HCT116 (cell line): ENCODE measurements at regions not wholly inside any gene's neighbourhood (a gene's known extent, or its start where the extent isn't known, plus 50 kb on each side); places are given as distances from the start of the nearest gene placed in this dataset.

Experiments used
- ATAC-seq: fragments of 200-7000 bp; cut with Tn5 transposase; 2 replicates; pipeline ENCODE4 v1.9.1; 2020; ENCODE audit warnings: mild to moderate bottlenecking, moderate library complexity
- BruUV-seq: library from RNA; stranded (reverse); fragments of 400-500 nt; replicated peaks from 2 replicates; lab custom pipeline; 2021; lab: Mats Ljungman, UMichigan
- CTCF ChIA-PET: fragments of 300-600 bp; sonication (Branson Sonifier 250); formaldehyde crosslinking; loops from one replicate; lab custom pipeline; 2021; ENCODE audit warnings: antibody characterized with exemption; lab: Charles Lee
- POLR2A ChIA-PET: fragments of 300-600, 350-600 bp; sonication (Branson Sonifier 250); formaldehyde crosslinking; loops from one replicate; lab custom pipeline; 2021; ENCODE audit warnings: antibody characterized with exemption; lab: Charles Lee
- RAD21 ChIA-PET, 2 experiments: fragments of 300-600 bp; sonication (Branson Sonifier 250); formaldehyde crosslinking; loops; one replicate each; lab custom pipeline; 2023; ENCODE audit warnings: low total read pairs in 2 of 2; ENCODE audit not compliant: uncharacterized antibody in 2 of 2, unreplicated experiment in 2 of 2, low non-redundant PET in 1 of 2; lab: Charles Lee
- DNase-seq: peaks from one replicate; pipeline ENCODE4 v3.0.0-alpha.2; 2010; ENCODE audit warnings: low read depth, low spot score
- H2AFZ ChIP-seq: fragments of 200-600 bp; shearing (Covaris generic), sonication (generic); 2 replicates; pipeline ENCODE4 v1.6.1; 2017; ENCODE audit warnings: low read depth, mixed run types, mixed read lengths, antibody characterized with exemption, low read length; ENCODE audit not compliant: poor library complexity, severe bottlenecking
- H3K27ac ChIP-seq: 2 replicates; pipeline ENCODE4 v1.5.1; 2012; ENCODE audit warnings: low read depth, low read length
- H3K27me3 ChIP-seq: fragments of 200-600 bp; sonication (generic); 2 replicates; pipeline ENCODE4 v1.6.1; 2016; ENCODE audit warnings: mixed run types, low read length, mixed read lengths; ENCODE audit not compliant: insufficient read depth
- H3K36me3 ChIP-seq, 2 experiments: fragments of 200-500 bp in 1 of 2; fragments of 200-600 bp in 1 of 2; sonication (Bioruptor generic) in 1 of 2; sonication (generic) in 1 of 2; 2 replicates each; pipeline versions ENCODE4 v1.5.1 to v1.6.1; 2014 to 2016; ENCODE audit warnings: low read length in 2 of 2, inconsistent platforms in 1 of 2, mixed read lengths in 1 of 2, mixed run types in 1 of 2; ENCODE audit not compliant: insufficient read depth in 2 of 2, control insufficient read depth in 1 of 2
- H3K4me1 ChIP-seq, 2 experiments: fragments of 200-600 bp in 1 of 2; sonication (generic) in 1 of 2; 2 replicates each; pipeline versions ENCODE4 v1.5.1 to v1.6.1; 2012 to 2017; ENCODE audit warnings: low read length in 2 of 2, inconsistent platforms in 1 of 2, mild to moderate bottlenecking in 1 of 2, mixed read lengths in 1 of 2, mixed run types in 1 of 2, moderate library complexity in 1 of 2; ENCODE audit not compliant: insufficient read depth in 2 of 2, control insufficient read depth in 1 of 2
- H3K4me2 ChIP-seq: fragments of 200-600 bp; sonication (generic); 2 replicates; pipeline ENCODE4 v1.6.1; 2017; ENCODE audit warnings: mixed run types, low read length, mixed read lengths
- H3K4me3 ChIP-seq, 2 experiments: fragments of 200-600 bp in 1 of 2; sonication (generic) in 1 of 2; replicated peaks in 1 of 2; 2 replicates each; pipeline ENCODE4 v1.5.1; 2011 to 2016; ENCODE audit warnings: low read length in 2 of 2, control low read depth in 1 of 2, low read depth in 1 of 2, mild to moderate bottlenecking in 1 of 2, mixed read lengths in 1 of 2, mixed run types in 1 of 2
- H3K79me2 ChIP-seq: fragments of 200-600 bp; sonication (generic); 2 replicates; pipeline ENCODE4 v1.6.1; 2017; ENCODE audit warnings: mild to moderate bottlenecking, mixed run types, low read length, moderate library complexity, mixed read lengths; ENCODE audit not compliant: insufficient read depth
- H3K9ac ChIP-seq: fragments of 200-600 bp; sonication (generic); 2 replicates; pipeline ENCODE4 v1.6.1; 2016; ENCODE audit warnings: low read length, mixed read lengths
- H3K9me2 ChIP-seq: fragments of 200-600 bp; sonication (generic), shearing (Covaris generic); 2 replicates; pipeline ENCODE4 v1.6.1; 2017; ENCODE audit warnings: mixed run types, mild to moderate bottlenecking, moderate library complexity; ENCODE audit not compliant: insufficient read depth
- H3K9me3 ChIP-seq, 2 experiments: fragments of 200-500 bp in 1 of 2; fragments of 200-600 bp in 1 of 2; sonication (Bioruptor generic) in 1 of 2; sonication (generic) in 1 of 2; 2 replicates each; pipeline ENCODE4 v1.6.1; 2014 to 2017; ENCODE audit warnings: low read length in 2 of 2, mixed read lengths in 2 of 2, inconsistent platforms in 1 of 2, low read depth in 1 of 2, mild to moderate bottlenecking in 1 of 2, mixed run types in 1 of 2, moderate library complexity in 1 of 2; ENCODE audit not compliant: control insufficient read depth in 1 of 2, insufficient read depth in 1 of 2
- H4K20me1 ChIP-seq: fragments of 200-600 bp; sonication (generic), shearing (Covaris generic); 2 replicates; pipeline ENCODE4 v1.6.1; 2017; ENCODE audit warnings: mixed run types, mild to moderate bottlenecking, moderate library complexity; ENCODE audit not compliant: insufficient read depth
- ATF3 ChIP-seq: IDR thresholded peaks from 2 replicates; pipeline ENCODE4 v1.6.1; 2012
- CBX3 ChIP-seq: IDR thresholded peaks from 2 replicates; pipeline ENCODE4 v1.6.1; 2012; ENCODE audit warnings: low read depth
- CTCF ChIP-seq, 3 experiments: fragments of 200-600 bp in 1 of 3; sonication (generic) in 1 of 3; IDR thresholded peaks in 2 of 3; conservative IDR thresholded peaks in 1 of 3; 2 replicates each; pipeline ENCODE4 v1.5.1; 2012 to 2017; ENCODE audit warnings: low read depth in 2 of 3, low read length in 2 of 3, antibody characterized with exemption in 1 of 3, borderline replicate concordance in 1 of 3, control low read depth in 1 of 3, mild to moderate bottlenecking in 1 of 3, mixed read lengths in 1 of 3, mixed run types in 1 of 3, moderate library complexity in 1 of 3; ENCODE audit not compliant: insufficient read depth in 1 of 3
- EGR1 ChIP-seq: IDR thresholded peaks from 2 replicates; pipeline ENCODE4 v1.6.1; 2012; ENCODE audit warnings: low read depth
- EZH2phosphoT487 ChIP-seq: fragments of 200-600 bp; IDR thresholded peaks from 2 replicates; pipeline ENCODE4 v1.6.1; 2018; ENCODE audit warnings: antibody characterized with exemption, borderline replicate concordance
- RAD21 ChIP-seq: IDR thresholded peaks from 2 replicates; pipeline ENCODE4 v1.6.1; 2012; ENCODE audit warnings: low read depth, mild to moderate bottlenecking
- REST ChIP-seq: IDR thresholded peaks from 2 replicates; pipeline ENCODE4 v1.6.1; 2012; ENCODE audit warnings: low read depth
- SRF ChIP-seq: IDR thresholded peaks from 2 replicates; pipeline ENCODE4 v1.6.1; 2012; ENCODE audit warnings: low read depth
- TCF7L2 ChIP-seq: IDR thresholded peaks from 2 replicates; pipeline ENCODE4 v1.7.0; 2011; ENCODE audit warnings: borderline replicate concordance, inconsistent platforms; ENCODE audit not compliant: insufficient read depth, insufficient read length; ENCODE audit errors: extremely low read depth
- ZBTB33 ChIP-seq: IDR thresholded peaks from 2 replicates; pipeline ENCODE4 v1.6.1; 2011; ENCODE audit warnings: mild to moderate bottlenecking, low read length, moderate library complexity; ENCODE audit not compliant: insufficient replicate concordance; ENCODE audit errors: extremely low read depth
- ZNF274 ChIP-seq: fragments of 200-500 bp; sonication (Bioruptor generic); IDR thresholded peaks from 2 replicates; pipeline ENCODE4 v1.6.1; 2014; ENCODE audit warnings: mild to moderate bottlenecking, low read depth, low read length, inconsistent platforms
- intact Hi-C: fragments of 100-400 bp; cut with micrococcal nuclease; formaldehyde crosslinking; loops from 2 replicates; pipeline ENCODE4 v1.10.0; 2022

GRCh38 chr9:106074006-106074405 lies 379.7 kb downstream of the TMEM38B start:
- no peaks in the 10 kb centered on the region for H3K79me2 ChIP-seq
- H2AFZ ChIP-seq = no peak overlapping the region
- intact Hi-C loops = no loop called here
- RAD21 ChIA-PET = no interaction called here
- no peak overlapping the region for H3K4me3 ChIP-seq
- no peak overlapping the region for H3K27ac ChIP-seq
- H3K4me2 ChIP-seq = no peak overlapping the region
- no peak overlapping the region for H3K9ac ChIP-seq
- no peaks in the 10 kb centered on the region for H4K20me1 ChIP-seq
- CTCF ChIA-PET = no interaction called here
- DNase-seq (no peak), ATAC-seq (no peak)
- POLR2A ChIA-PET = no interaction called here
- no peaks in the 10 kb centered on the region for H3K9me3 ChIP-seq
- peaks cover 14% of the 10 kb centered on the region; the same call in 1 of the 2 replicates for H3K27me3 ChIP-seq
- H3K9me2 ChIP-seq = no peaks in the 10 kb centered on the region
- TF ChIP-seq CBX3 (no peak), EZH2phosphoT487 (no peak), ATF3 (no peak), SRF (no peak), REST (no peak), RAD21 (no peak), ZNF274 (no peak), TCF7L2 (no peak), ZBTB33 (no peak), CTCF (IDR thresholded peaks at IDR 0.05 in 2 of 3, conservative IDR thresholded peaks at IDR 0.05 in 1 of 3; ENCODE audit: borderline replicate concordance in 1 of 3, insufficient read depth in 1 of 3, low read depth in 2 of 3, low read length in 2 of 3) (no peak), EGR1 (no peak)
- H3K36me3 ChIP-seq = no peaks in the 10 kb centered on the region
- BruUV-seq = no TSS peak
- H3K4me1 ChIP-seq = no peaks in the 10 kb centered on the region
